AML-193 (cell line): ENCODE measurements at regions not wholly inside any gene's neighbourhood (a gene's known extent, or its start where the extent isn't known, plus 50 kb on each side); places are given as distances from the start of the nearest gene placed in this dataset.
"Not testable (repeated sequence)": the region's sequence is repeated elsewhere in the genome, so short reads cannot be mapped to it uniquely, and the experiment has no call there.

Experiments used
- DNase-seq, 2 experiments: peaks; one replicate each; lab custom pipeline; 2025; lab: John Stamatoyannopoulos, UW

DNA sequence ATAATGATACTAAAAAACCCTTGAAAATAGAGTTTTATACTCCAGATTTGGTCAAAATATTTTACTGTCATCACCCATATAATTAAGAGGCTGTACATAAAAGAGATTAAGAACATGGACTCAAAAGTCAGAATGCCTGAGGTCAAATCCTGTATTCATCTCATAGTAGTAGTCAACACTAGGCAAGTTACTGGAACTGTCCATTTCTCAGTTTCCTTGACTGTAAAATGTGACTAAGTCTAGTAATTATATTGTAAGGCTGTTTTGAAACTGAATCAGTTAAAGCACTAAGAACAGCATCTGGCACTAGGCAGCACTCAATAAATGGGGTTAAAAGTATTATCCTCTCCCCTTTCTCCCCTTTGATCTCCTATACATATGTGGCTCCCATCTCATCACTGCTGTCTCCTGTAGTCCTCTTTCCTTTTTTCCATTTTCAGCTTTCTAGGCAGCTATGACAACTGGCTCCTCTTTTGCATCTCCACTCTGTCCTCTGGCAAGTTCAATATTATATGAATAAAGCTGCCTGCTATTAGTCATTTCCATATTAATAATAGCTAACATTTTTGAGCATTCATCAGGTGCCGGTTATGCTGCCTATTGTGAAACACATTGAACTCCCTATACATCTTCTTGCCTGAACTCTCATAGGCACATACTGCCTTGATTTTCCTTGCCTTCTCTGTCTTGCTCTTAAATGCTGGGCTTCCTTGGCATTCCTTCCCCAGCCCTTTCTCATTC lies 185.8 kb upstream of the NREP start:
- DNase-seq = no peak

DNA sequence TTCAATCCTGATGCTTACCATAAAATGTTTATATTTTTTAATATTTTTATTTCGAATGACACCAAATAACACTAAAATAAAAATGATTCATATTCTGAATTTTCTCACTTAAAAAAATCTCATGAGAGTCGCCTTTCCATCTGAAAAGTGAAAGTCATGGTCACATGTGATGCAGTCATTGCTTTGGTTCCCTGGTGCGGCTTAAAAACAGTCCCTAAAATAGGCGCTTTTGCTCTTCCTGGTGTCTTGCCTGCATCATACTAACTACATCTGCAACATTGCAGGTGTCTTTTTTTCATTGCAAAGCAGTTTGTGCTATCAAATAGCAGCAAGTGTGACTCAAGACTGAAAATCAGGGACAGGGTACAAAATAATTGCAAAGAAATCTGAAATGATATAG lies 185.2 kb upstream of the NREP start:
- DNase-seq = no peak

DNA sequence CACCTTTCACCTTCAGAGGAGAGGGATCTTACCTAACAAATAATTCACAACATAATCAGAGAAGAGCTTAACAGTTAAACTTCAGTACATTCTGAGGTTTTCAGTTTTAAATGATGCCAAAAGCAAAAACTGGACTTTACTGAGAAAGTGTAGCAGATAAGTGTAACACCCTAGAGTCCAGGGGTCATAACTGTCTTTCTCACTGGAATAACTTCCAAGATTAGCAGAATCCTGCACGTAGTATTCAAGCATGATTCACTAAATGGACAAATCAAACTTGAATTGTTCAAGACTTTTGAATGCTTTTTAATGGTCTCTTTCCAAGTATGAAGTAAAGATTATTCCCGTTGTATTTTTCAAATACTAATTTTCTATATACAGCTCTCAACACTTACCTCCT lies 180.1 kb upstream of the NREP start:
- DNase-seq = no peak

DNA sequence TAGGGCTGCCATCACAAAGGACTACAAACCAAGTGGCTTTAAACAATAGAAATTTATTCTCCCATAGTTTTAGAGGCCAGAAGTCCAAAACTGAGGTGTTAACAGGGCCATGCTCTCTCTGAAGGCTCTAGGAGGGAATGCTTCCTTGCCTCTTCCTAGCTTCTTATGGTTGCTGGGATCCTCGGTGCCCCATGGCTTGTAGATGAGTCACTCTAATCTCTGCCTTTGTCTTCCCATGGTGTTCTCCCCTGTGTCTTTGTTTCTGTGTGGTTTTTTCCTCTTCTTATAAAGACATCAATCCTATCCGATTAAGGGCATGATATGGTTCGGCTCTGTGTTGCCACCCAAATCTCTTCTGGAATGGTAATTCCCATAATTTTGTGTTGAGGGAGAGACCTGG lies 178.8 kb upstream of the NREP start:
- DNase-seq = no peak

DNA sequence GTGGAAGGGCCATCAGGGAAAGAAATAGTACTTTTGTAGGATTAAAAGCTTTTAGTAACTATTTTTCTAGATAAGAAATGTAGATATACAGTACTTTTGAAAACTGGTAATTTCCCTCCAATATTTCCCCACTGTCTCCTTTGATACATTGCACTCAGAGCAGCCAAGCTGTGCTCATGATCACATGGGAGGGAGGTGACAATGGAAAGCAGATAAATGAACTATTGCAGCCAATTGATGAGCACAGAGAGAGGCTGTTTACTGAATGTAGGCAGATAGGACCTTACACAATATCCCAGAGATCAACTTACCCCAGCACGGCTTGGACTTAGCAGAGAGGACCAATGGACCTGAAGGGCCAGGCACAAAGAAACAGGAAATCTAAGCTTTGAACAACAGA lies 178.0 kb upstream of the NREP start:
- DNase-seq = no peak

DNA sequence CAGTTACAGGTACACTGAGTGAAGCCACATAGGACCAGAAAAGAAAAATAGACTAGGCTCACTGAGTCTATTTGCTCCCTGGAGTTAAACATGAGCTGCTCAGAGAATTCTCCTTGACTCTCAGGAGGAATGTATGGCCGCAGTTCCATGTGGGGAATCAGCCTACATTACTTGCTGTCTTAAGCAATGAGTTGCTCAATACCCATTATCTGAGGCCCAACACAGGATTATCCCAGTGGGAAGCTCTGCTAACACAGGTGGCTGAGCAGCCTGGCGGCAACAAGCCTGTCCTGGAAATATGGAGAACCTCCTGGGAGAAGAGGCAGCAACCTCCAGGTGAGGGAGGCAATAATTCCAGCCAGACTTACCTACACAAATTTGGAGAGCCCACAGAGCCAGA lies 177.5 kb upstream of the NREP start:
- no peak for DNase-seq

DNA sequence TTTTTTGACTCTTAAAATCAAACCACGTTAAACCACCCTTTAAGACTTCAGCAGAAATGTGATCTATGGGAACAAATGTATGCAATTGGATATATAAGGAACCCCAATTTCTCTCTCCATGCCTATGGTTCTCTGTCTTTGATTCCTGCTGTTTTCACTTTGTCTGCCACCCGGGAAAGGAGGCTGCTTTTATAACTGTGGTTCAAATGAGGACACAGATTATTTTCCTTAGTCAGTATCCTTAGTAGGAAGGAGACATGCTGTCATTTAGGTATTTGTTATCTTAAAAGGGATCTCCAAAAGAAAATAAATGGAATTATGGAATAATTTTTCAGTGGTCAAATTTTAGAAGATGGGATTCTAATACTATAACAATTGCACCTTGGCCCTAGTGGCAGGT lies 176.1 kb upstream of the NREP start:
- DNase-seq = no peak

DNA sequence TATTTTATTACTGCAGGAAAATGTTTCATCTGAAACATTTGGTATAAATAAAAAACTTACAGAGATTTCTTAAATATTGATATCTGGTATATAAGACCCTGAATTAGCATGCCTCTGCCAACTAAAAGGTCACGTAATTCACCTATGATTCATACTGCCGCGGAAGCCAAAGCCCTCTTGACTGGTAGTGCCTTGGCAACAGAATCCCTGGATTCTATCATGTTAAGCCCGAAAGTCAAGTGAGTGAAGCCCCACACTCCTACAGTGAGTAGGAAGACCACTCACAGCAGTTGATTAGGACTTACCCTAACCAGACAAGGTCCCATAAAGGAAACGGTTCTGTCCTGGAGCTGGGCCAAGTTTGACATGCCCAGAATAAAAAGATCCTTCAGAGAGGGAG lies 175.6 kb upstream of the NREP start:
- DNase-seq = no peak

DNA sequence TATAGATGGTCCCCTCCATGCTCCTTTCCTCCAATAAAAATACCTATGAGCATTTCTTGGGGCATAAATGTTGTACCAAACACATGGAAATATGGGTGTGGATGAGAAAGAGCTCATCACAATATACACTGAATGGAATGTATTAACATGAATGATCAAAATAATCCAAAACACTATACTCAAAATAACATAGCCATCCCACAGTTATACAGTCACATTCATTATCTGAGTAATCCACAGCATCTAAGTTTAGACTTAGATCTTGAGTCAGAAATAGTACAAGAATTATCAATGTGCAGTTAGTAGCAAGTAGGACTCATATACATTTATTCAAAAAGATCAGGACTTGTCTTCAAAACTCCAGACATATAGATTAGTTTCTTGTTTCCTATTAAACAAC lies 175.2 kb upstream of the NREP start:
- no peak for DNase-seq

DNA sequence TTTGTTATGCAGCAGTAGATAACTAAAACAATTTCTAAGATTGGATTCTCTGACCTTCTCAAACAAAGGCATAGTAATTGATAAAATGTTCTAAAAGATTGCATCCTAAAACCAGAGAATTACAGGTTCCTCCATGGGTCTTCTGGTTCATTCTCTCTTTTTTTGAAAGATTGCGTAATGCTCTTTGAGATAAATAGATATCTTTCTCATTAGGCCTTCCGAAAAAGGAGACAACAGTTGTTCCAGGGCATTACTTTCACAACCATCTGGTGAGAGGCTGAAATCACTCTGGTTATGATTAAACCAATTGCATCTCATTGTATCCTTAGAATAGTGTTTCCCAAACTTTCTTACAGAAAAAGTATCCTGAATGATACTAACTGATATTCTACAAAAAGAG lies 174.7 kb upstream of the NREP start:
- no peak for DNase-seq

DNA sequence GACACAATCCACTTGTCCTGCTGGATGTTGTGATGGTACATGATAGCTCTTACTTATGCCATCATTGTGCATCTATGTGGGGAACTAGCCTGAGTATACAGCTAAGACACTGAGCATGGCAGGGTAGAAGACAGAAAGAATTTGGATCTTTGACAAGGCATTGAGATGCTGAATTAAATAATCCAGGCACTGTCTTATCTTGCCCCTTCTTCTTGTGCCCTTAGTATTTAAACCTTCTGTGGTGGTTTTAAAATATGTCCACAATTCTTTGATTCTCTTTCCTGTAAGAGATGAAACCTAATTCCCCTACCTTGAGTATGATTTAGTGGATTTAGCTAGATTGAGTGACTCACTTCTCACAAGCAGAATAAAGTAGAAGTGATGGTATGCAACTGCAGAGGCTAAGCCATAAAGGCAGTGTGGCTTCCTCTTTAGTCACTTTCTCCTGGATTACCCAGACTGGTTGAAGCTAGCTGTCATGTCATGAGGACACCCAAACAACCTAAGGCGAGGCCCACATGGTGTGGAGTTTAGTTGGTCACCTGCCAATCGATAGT lies 174.0 kb upstream of the NREP start:
- peak; percentile 40 to 53 for DNase-seq

DNA sequence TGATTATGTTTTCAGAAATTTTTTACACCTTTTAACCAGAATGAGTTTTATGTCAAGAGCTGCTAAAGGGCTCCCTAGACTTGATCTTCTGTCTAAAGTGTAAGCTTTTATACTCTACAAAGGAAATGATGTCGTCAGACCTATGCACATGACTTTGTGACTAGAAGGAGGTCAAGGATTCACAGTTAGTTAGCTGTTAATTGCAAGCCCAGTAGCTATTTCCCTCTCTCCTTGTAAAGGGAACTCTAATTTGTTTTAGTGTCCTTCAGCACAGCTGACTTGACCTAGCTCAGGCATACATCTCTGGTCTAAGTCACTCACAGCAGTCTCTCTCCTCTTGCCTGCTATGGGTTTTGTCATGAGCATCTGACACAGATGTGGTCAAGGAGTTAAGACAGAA lies 173.5 kb upstream of the NREP start:
- peak; percentile 55 to 67 for DNase-seq

DNA sequence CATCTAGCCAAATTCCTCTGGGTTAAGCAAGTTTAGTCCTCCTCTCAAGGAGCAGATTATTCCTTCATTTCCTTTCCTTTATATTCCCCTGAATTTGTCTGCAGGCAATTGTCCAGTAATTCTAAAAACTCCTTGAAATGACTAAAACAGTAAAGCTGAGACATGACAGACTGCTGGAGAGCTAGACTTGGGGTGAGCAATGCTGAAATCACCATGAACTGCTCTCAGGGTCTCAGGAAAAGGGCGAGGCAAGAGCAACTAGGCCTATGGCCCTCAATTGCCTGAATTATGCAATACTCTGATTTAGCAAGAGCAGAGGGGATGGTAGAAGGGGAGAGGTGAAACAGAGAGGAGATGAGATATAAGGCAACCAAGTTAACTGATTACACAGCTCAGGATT lies 172.9 kb upstream of the NREP start:
- peak; percentile 41 to 50 for DNase-seq

DNA sequence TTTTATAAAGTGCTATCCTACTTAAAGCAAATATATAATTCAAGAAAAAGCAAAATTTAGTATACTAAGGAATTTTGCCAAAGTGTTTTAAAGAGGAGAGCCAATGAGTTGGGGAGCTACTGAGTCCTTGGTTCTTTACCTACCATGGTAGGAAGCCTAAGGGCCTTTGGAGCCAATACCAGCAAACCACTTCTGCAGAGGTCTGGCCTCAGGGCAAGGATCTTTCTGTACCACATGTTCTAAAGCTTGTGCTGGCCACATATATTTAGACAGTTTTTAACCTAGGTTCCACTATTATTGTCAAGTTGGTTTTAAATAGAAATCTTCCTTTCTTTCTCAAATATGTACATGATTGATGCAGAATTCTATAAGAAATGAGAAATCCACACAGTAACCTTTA lies 172.3 kb upstream of the NREP start:
- DNase-seq = peak in 1 of 2 experiments; percentile 3

DNA sequence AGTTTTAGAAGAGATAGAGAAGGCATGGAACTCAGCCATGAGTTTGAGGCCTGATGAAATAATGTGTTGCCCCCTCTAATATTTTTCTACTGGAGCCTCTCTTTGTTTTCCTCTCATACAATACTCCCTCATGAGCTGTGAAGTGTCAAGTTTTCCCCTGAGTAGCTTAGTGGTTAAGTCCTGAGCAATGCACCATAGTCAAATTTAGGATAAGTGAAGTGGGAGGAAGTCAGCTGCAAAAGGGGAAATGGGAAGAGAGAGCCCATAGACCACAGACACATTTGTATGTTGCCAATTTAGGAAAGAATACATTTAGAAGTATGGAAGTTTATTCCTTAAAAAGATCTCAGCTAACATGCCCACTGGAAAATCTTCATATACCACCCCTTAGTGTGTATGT lies 171.5 kb upstream of the NREP start:
- DNase-seq = peak in 1 of 2 experiments; percentile 6

DNA sequence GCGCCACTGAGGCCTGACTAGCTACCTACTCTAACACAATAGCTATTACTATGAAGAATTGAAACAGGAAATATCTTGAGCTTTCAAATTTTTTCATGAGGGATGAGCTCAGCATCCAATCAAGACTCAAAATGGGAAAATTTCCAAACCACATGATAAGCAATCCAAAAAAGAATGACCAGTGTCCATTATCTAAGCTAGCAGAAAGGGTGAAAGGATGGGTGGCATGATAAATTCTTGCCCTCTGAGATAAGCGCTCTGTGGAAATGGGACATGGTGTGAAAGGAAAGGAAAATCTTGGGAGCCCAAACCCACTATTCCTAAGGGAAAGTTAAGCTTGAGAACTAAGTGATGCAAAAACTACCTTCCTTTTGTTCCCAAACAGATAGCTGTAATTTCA lies 170.2 kb upstream of the NREP start:
- DNase-seq = no peak

DNA sequence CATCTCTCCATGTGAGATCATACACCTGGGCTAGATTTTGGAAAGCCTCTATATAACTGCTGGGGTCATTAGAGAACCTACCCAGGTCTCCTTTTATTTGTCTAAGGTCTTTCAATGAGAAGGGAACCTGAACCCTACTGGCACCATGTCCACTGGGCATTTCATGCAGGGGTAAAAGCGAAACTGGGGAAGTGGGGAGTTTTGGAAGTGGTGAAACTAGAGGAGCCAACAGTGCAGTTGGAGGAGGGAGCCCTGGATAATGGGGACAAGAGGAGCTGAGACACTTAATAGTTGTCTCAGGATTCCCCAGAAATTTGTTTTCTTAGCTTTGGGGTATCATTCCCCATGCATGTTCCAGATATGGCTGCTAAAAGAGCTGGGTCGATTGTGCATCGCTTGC lies 169.0 kb upstream of the NREP start:
- DNase-seq = no peak

DNA sequence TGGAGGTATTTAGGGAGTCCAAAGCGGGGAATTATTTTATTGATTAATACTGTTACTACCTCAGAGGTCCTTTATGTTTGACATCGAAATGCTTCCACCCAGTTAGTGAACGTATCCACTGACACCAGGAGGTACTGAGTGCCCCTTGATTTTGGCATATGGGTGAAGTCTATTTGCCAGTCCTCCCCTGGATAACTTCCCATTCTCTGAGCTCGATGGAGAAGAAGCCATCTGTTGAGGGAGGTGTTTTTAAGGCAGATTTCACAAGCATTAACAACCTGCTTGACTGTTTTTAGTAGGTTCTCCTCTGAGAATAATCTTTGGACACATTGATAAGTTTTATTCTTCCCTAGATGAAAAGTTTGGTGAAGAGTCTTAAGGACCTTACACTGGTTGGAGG lies 165.3 kb upstream of the NREP start:
- no peak for DNase-seq

DNA sequence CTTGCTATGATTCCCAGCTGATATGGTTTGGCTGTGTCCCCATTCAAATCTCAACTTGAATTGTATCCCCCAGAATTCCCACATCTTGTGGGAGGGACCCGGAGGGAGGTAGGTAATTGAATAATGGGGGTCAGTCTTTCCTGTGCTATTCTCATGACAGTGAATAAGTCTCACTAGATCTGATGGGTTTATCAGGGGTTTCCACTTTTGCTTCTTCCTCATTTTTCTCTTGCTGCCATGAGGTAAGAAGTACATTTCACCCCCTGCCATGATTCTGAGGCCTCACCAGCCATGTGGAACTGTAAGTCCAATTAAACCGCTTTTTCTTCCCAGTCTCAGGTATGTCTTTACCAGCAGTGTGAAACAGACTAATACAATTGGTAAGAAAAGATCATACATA lies 164.7 kb upstream of the NREP start:
- DNase-seq = not testable (repeated sequence)

DNA sequence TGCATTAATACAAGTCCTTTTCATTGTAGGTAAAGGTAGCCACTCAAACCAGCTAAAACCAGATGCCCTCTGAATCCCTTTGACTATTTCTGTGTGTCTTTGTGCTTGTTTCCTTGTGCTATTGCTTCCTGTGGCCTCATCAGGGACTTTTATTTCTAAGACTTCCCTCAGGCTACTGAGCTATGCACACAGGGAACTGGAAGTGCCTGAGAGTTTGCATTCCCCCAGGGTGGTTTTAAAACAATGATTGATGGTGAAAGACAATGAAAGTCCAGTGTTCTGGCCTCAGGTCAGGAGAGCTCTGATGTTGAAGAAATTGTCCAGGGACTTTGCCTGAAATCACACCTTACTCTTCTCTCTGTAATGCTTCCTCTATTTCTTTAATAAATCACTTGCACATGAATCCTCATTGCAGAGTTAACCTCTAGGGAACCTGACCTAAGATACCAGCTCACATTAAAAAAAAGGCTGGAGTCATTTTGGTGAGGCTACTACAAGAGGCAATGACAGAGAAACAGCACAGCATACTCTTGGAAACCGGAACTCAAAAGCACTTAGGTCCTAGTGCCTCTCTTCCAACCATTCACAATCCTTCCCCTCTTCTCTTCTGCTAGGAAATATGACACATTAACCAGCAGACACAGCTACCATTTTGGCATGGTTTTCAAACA lies 158.1 kb upstream of the NREP start:
- no peak for DNase-seq

DNA sequence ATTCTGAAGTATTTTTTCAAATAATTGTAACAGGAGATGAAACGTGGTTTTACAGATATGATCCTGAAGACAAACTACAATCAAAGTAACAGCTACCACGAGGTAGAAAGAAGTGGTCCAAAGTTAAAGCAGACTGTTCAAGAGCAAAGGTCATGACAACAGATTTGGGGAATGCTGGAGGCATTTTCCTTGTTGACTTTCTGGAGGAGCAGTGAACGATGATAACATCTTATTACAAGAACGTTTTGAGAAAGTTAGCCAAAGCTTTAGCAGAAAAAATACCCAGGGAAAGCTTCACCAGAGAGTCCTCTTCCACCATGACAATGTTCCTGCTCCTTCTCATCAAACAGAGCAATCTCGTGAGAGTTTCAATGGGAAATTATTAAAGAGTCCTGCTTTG lies 145.4 kb upstream of the NREP start:
- no peak for DNase-seq

DNA sequence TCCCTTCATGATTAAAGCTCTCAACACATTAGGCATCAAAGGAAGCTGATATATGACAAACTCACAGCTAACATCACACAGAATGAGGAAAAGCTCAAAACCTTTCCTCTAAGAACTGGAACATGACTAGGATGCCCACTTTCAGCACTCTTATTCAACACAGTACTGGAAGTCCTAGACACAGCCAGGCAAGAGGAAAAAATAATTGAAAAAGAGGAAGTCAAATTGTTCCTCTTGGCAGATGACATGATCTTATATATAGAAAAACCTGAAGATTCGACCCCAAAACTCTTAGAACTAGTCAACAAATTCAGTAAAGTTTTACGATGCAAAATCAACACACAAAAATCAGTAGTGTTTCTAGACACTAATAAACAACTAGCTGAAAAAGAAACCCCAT lies 144.3 kb upstream of the NREP start:
- peak; percentile 24 to 35 for DNase-seq

DNA sequence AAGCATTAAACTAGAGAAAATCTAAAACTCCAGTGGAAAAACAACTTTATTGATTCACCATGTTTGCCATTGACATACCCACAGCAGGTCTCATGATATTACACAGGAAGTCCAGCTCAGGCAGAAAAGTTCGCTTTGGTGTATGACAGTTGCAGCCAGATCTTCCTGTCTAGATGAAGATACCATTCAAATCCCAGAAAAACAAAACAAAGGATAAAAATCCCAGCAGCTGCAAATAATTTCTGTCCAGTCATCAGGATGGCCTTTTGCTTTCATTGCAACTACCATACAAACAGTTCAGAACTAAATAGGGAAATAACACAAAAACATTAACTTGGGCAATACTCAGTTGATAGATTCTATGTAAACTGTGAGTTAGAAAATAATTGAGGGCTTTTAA lies 136.0 kb upstream of the NREP start:
- no peak for DNase-seq

DNA sequence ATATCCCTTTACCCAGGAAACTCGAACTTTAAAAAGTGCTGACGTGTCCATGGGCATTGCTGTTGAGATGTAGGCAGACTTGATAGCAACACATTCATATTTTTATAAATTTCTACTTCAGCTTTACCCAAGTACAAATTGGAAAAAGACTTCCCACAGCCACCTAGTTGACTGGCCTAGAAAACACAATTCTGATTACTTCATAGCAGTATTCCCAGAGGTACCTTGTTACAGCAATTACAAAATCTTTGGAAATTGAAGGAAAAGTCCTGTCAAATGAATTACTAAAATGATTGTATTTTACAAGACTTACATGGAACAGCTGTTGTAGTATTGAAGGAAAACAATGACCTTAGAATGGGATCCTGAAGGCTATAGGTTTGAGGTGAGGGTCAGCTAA lies 130.7 kb upstream of the NREP start:
- no peak for DNase-seq
